ENCODE measurements at regions not wholly inside any gene's neighbourhood (a gene's known extent, or its start where the extent isn't known, plus 50 kb on each side); places are given as distances from the start of the nearest gene placed in this dataset.

DNA sequence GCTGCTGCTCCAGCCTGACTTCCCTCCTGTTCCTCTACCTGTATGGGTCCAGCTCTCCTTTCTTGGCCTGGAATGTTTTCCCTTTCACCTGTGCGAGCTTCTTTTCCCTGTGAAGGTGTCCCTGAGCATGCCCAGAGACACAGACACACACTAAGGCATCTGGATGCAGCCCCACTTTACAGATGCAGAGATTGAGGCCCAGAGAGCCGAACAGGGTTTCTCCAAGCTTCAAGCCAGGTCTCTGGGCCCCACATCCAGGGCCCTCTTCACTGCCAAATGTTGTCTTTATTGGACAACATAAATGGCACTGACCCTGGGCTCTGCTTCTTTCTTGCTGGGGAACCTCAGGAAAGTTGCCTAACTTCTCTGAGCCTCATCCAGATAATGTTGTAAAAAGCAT, 561.6 kb downstream of the MIAT start:
- Histone ChIP-seq H3K4me1 (ENCODE audit: control insufficient read depth in 2 of 2, insufficient read depth in 2 of 2, low read length in 2 of 2) (no peaks in the 10 kb centered on the region), H3K9ac (ENCODE audit: low read length) (no peak overlapping the region), H3K79me2 (ENCODE audit: control insufficient read depth, insufficient read depth, low read length) (no peaks in the 10 kb centered on the region), H3K4me2 (replicated peaks; ENCODE audit: low read depth, low read length, poor library complexity, severe bottlenecking) (no peak overlapping the region), H3K36me3 (replicated peaks in 1 of 2; ENCODE audit: control extremely low read depth in 1 of 2, control insufficient read depth in 1 of 2, extremely low read depth in 1 of 2, insufficient read depth in 2 of 2, low read length in 1 of 2) (no peaks in the 10 kb centered on the region), H4K20me1 (ENCODE audit: control insufficient read depth, insufficient read depth, low read length, poor library complexity, severe bottlenecking) (no peaks in the 10 kb centered on the region), H3K4me3 (ENCODE audit: control extremely low read depth in 1 of 5, extremely low read depth in 1 of 5, insufficient read depth in 1 of 5, low read depth in 2 of 5, low read length in 4 of 5) (no peak overlapping the region), H3K27me3 (replicated peaks in 1 of 4; ENCODE audit: control extremely low read depth in 1 of 4, control insufficient read depth in 3 of 4, insufficient read depth in 4 of 4, low read length in 3 of 4) (peaks cover 0 to 5% (median 0%) of the 10 kb centered on the region in 4 experiments), H3K27ac (ENCODE audit: low read length in 2 of 2) (no peak overlapping the region), H3K9me3 (ENCODE audit: control extremely low read depth in 1 of 3, control insufficient read depth in 2 of 3, insufficient read depth in 1 of 3, low read length in 2 of 3) (peaks cover 0 to 8% (median 0%) of the 10 kb centered on the region in 3 donors), H2AFZ (ENCODE audit: insufficient read depth, low read depth, low read length, poor library complexity, severe bottlenecking) (no peak overlapping the region)
- 67% methylated on average over 2 of the region's 2 CpGs for WGBS (ENCODE audit: insufficient coverage)
- H3K9me3 Mint-ChIP-seq (ENCODE audit: insufficient read depth): no peaks in the 10 kb centered on the region
- DNase-seq: no peak
- intact Hi-C loops (cut with micrococcal nuclease): no loop called here
- no peak for TF ChIP-seq EZH2 (IDR thresholded peaks at IDR 0.05; ENCODE audit: borderline replicate concordance, insufficient read depth, low read depth, low read length, poor library complexity, severe bottlenecking)
- TF ChIP-seq, protein P1, sequence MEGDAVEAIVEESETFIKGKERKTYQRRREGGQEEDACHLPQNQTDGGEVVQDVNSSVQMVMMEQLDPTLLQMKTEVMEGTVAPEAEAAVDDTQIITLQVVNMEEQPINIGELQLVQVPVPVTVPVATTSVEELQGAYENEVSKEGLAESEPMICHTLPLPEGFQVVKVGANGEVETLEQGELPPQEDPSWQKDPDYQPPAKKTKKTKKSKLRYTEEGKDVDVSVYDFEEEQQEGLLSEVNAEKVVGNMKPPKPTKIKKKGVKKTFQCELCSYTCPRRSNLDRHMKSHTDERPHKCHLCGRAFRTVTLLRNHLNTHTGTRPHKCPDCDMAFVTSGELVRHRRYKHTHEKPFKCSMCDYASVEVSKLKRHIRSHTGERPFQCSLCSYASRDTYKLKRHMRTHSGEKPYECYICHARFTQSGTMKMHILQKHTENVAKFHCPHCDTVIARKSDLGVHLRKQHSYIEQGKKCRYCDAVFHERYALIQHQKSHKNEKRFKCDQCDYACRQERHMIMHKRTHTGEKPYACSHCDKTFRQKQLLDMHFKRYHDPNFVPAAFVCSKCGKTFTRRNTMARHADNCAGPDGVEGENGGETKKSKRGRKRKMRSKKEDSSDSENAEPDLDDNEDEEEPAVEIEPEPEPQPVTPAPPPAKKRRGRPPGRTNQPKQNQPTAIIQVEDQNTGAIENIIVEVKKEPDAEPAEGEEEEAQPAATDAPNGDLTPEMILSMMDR (IDR thresholded peaks at IDR 0.05): no peak
- no peak overlapping the region for H3K4me3 Mint-ChIP-seq
- ATAC-seq (ENCODE audit: low read depth): no peak
- ChIA-PET POLR2A (no interaction called here), CTCF (no interaction called here)
- H3K4me1 Mint-ChIP-seq: no peaks in the 10 kb centered on the region
- H3K27ac Mint-ChIP-seq: no peak overlapping the region
- peaks cover 21% of the 10 kb centered on the region for H3K27me3 Mint-ChIP-seq

DNA sequence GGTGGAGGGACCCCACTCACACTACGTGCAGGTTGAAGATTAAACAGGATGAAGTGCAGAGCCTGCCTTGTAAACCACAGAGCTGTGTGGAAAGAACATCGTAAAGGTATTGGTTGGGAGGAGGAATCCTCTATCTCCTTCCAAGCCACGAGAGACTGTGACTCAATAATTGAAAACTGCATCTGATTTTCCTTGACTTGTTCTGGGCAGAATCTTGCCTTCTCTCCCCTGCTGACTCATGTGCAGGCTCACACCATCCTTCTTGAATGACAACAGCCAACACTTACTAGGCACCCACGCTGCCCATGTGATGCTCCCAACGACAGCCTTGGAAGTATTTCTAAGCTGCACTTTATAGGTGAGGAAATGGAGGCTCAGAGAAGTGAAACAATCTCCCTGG, 563.0 kb downstream of the MIAT start:
- Mint-ChIP-seq H3K27ac (no peak overlapping the region), H3K9me3 (ENCODE audit: insufficient read depth) (no peaks in the 10 kb centered on the region), H3K4me3 (no peak overlapping the region), H3K4me1 (no peaks in the 10 kb centered on the region), H3K27me3 (peaks cover 21% of the 10 kb centered on the region)
- WGBS (ENCODE audit: insufficient coverage): no CpG with 5 or more reads among the region's 5 CpGs
- Histone ChIP-seq H3K4me1 (ENCODE audit: control insufficient read depth in 2 of 2, insufficient read depth in 2 of 2, low read length in 2 of 2) (no peaks in the 10 kb centered on the region), H4K20me1 (ENCODE audit: control insufficient read depth, insufficient read depth, low read length, poor library complexity, severe bottlenecking) (no peaks in the 10 kb centered on the region), H3K4me3 (ENCODE audit: control extremely low read depth in 1 of 5, extremely low read depth in 1 of 5, insufficient read depth in 1 of 5, low read depth in 2 of 5, low read length in 4 of 5) (no peak overlapping the region), H3K79me2 (ENCODE audit: control insufficient read depth, insufficient read depth, low read length) (no peaks in the 10 kb centered on the region), H3K36me3 (replicated peaks in 1 of 2; ENCODE audit: control extremely low read depth in 1 of 2, control insufficient read depth in 1 of 2, extremely low read depth in 1 of 2, insufficient read depth in 2 of 2, low read length in 1 of 2) (no peaks in the 10 kb centered on the region), H3K4me2 (replicated peaks; ENCODE audit: low read depth, low read length, poor library complexity, severe bottlenecking) (no peak overlapping the region), H3K27me3 (replicated peaks in 1 of 4; ENCODE audit: control extremely low read depth in 1 of 4, control insufficient read depth in 3 of 4, insufficient read depth in 4 of 4, low read length in 3 of 4) (peaks cover 0 to 5% (median 0%) of the 10 kb centered on the region in 4 experiments), H3K9me3 (ENCODE audit: control extremely low read depth in 1 of 3, control insufficient read depth in 2 of 3, insufficient read depth in 1 of 3, low read length in 2 of 3) (peaks cover 0 to 10% (median 0%) of the 10 kb centered on the region in 3 donors), H3K9ac (ENCODE audit: low read length) (no peak overlapping the region), H2AFZ (ENCODE audit: insufficient read depth, low read depth, low read length, poor library complexity, severe bottlenecking) (no peak overlapping the region), H3K27ac (ENCODE audit: low read length in 2 of 2) (no peak overlapping the region)
- POLR2A ChIA-PET: no interaction called here
- intact Hi-C loops (cut with micrococcal nuclease): no loop called here
- TF ChIP-seq, protein P1 (IDR thresholded peaks at IDR 0.05): no peak
- TF ChIP-seq EZH2 (IDR thresholded peaks at IDR 0.05; ENCODE audit: borderline replicate concordance, insufficient read depth, low read depth, low read length, poor library complexity, severe bottlenecking): no peak
- CTCF ChIA-PET: no interaction called here
- DNase-seq (no peak), ATAC-seq (ENCODE audit: low read depth) (no peak)
